HG03103 (cell line): ENCODE measurements at regions not wholly inside any gene's neighbourhood (a gene's known extent, or its start where the extent isn't known, plus 50 kb on each side); places are given as distances from the start of the nearest gene placed in this dataset.
"Not testable (repeated sequence)": the region's sequence is repeated elsewhere in the genome, so short reads cannot be mapped to it uniquely, and the experiment has no call there.

ENCODE experiments used
- ATAC-seq: cut with Tn5 transposase; IDR thresholded peaks from one replicate; pipeline ENCODE4 v1.9.1; 2021; ENCODE audit warnings: low read depth; ENCODE audit not compliant: unreplicated experiment

GRCh38 chr5:169531631-169532030, 51.9 kb upstream of the SPDL1 start:
- no peak for ATAC-seq

GRCh38 chr5:169527863-169528262, 55.7 kb upstream of the SPDL1 start:
- ATAC-seq, result no peak

- ATAC-seq, result no peak
Observed at GRCh38 chr5:169527066-169527465, 56.5 kb upstream of the SPDL1 start.

DNA sequence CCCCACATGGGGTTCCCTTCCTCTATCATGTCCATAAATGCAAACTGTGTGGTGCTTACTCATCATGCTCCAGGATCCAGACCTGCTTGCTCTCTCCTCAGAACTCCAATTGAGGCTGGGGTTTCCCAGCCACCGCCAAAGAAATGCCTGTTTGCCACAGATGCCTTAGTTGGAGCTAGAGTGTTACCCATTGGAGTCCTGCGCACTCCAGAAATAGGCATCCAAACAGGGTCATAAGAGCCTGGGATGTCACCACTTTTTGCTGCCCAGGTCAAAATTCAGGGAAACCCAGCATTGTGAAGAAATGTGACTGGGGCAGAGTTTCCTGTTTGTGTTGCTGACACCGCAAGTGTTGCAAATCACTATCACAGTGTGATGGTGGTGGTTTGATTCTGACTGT, 60.7 kb upstream of the SPDL1 start:
- ATAC-seq, result no peak

GRCh38 chr5:169521366-169521983, 62.1 kb upstream of the SPDL1 start:
- no peak for ATAC-seq

GRCh38 chr5:169519358-169519757, 64.2 kb upstream of the SPDL1 start:
- ATAC-seq, result no peak

GRCh38 chr5:169518779-169519178, 64.8 kb upstream of the SPDL1 start:
- ATAC-seq, result not testable (repeated sequence)

DNA sequence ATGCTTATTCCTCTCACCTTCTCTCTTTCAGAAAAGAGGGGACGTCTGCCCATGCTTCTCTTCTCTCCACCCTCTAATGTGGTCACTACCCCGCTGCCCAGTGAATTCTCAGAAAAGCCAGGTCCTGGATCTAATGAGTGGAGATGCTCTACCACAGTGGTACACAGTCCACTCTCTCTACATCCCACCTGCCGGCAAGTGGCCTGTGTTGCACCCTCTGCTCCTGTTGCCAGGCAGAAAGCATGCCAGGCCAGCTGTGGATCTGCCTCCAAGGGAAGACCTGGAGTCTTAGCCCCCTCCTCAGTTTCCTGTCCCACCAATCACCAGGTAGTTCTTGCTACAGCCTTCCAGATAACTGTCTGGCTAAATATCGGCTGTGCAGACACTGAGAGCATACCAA, 71.2 kb upstream of the SPDL1 start:
- no peak for ATAC-seq

DNA sequence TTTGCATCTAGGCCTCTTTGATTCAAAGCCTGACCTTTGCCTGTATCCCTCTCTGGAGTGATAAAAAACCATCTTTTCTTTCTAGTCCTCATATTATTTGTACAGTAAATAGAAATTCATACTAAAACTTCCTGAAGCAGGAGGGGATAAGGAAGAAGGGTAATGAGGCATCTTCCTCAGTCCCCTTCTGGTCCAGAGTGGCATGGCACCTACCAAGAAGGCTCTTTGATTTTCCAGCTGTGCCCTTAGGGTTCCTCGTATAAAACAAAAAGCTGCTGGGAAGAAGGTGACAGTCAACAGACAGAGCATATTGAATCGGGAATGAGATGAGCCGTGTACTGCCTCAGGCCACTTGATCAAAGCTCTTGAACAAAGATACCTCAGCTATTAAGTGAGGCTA, 71.9 kb upstream of the SPDL1 start:
- no peak for ATAC-seq

DNA sequence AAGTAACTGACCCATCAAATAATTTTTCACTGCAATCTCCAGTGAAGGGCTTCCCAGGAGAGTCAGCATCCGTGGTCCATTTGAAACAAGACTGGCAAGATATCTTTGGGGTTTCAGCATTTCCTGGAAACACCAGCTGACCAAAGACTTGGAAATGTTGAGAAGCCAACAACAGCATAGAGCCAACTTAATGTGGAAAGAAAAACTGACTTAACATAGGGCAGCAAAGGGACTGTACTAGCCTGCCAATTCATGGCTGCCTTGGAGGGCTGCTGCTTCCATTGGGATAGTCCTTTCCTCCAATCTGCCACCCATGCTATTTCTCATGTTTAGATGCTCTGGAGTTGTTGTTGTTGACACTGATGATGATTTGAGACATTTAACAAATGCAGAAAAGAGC, 76.5 kb upstream of the SPDL1 start:
- no peak for ATAC-seq

GRCh38 chr5:169503886-169504285, 79.7 kb upstream of the SPDL1 start:
- no peak for ATAC-seq

DNA sequence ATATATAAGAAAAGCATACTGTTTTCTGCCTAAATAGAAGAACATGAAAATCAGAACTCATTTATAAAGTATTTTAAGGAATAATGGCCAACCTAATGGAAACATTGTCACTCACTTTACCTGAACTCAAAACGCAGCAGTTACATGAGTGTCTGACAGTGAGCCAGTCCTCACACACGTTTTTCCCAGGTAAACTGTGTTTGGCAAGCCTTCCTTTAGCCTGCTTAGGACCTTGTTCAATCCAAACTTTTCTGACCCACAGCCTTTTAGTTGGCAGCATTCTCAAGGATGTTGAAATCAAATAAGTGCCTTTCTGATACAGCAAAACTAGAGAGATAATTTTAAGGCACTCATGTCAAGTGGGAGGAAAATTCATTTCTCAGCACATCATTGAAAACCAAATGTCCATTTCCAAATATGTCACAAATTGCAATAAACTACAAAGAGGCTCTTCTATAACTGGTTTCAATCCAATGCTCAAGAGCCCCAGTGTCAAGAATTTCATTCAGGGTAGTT, 83.5 kb upstream of the SPDL1 start:
- no peak for ATAC-seq

GRCh38 chr5:169496878-169497277, 86.7 kb upstream of the SPDL1 start:
- ATAC-seq, result no peak

DNA sequence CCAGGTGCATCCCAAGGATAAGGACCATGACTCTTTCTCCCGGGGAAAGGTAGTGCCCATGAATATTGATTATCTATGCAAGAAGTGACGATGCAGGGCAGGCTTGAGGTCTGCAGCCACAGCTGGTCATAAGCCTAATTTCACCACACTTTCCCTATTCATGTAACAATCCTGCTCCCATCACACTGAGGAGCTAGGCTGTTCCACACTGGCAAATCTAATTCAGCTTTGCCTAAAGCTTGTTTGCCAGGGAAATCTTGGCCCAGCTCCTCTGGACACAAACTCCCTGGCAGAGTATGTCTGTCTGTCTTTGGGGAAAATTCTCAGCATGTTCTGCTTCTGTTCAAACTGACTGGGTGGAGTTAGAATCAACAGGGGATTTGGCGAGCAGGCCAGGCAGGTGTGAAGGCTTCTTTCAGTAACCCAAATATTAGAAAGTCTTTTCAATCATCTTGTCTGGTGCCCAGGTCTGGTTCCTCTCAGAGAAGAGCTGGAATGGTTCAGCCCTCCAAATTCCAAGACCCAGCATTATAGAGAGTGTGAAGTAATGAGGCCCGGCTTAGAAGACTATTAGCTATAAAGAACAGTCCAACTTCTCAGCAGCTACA, 88.5 kb upstream of the SPDL1 start:
- no peak for ATAC-seq

DNA sequence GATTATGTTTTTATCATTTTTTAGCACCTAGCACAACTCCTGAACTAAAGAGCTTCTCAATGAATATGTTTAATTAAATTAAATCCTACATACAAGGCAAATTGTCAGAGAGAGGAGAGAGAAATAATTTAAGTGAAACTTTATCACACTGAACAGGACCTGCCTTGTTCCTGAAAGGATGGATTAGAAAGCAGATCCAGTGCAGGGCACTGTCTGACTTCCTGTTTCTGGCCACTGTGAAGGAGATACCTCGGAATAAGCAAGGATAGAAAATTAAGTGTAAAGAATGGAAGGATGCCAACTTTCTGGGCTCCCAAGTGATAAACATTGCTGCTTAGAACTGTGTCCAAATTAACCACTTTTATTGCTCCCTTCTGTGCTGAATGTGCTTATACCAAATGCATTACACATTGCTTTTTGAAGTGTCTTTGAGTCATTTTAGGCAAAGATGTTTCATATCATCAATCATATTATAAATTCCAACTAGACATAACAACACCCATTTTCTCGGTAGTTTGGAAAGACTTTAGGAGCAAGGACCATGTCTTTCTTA, 89.1 kb upstream of the SPDL1 start:
- no peak for ATAC-seq

DNA sequence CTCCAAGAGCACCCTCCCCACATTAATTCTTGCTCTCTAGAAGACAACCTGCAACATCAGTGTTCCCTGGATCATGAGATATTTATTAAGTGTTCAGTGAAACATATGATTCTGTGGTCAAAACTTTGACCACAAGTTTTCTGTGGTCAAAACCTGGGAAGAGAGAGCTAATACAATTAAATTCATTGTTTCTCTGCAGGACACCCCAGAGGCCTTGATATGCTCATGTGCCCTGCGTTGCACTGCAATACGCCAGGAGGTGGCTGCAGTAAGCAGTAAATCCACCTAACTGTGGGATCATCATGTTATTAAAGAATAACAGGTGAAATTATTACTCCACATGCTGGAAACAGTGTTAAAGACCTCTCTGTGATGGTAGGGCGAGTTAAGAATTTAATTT, 109.3 kb upstream of the SPDL1 start:
- no peak for ATAC-seq

DNA sequence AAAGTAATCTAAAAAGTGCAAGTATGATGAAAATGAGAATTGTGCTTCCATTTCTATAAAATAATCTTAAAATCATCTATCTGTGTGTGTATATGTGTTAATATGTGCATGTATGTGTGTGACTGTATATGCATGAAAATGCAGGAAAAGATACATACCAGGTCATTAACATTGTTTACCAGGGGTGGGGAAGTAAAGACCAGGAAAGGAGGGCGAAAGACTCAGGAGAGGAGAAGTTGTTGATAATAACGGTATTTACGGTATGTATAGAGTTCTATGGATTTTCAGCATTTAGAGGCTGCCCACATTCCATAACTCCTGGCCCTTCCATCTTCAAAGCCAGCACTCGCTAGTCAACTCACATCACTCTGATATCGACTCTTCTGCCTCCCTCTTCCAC, 111.0 kb upstream of the SPDL1 start:
- no peak for ATAC-seq

GRCh38 chr5:169471021-169471420, 112.6 kb upstream of the SPDL1 start:
- ATAC-seq, result no peak

GRCh38 chr5:169467041-169467771, 116.4 kb upstream of the SPDL1 start:
- ATAC-seq, result no peak

GRCh38 chr5:169460896-169461295, 122.7 kb upstream of the SPDL1 start:
- ATAC-seq, result no peak

- no peak for ATAC-seq
Observed at GRCh38 chr5:169460123-169460522, 123.5 kb upstream of the SPDL1 start.

DNA sequence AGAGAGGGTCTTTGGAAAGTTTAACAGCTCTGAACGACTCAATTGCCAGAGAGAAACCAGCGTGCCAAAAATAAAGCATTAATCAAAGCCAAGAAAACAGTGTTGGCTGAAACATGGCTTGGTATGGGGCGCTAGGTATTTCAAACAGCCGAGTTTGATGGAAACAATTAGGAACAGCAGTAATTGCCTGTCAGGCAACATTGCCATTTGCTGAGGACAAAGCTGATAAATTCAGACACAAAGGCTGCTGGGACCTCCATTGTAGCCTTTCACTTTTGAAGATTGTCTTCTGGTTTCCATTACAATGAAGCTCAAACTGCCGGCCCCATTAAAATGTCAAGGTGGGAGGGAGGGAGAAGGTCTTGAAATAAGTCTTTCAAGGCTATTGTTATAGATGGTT, 125.4 kb upstream of the SPDL1 start:
- ATAC-seq, result no peak
